CD4-positive, alpha-beta T cell treated with Interleukin-4 for 1 hour (primary cell): ENCODE measurements at regions not wholly inside any gene's neighbourhood (a gene's known extent, or its start where the extent isn't known, plus 50 kb on each side); places are given as distances from the start of the nearest gene placed in this dataset.

ENCODE experiments used
- DNase-seq, 2 donors: peaks; one replicate each; pipeline ENCODE4 v3.0.0-alpha.2; 2020 to 2022

DNA sequence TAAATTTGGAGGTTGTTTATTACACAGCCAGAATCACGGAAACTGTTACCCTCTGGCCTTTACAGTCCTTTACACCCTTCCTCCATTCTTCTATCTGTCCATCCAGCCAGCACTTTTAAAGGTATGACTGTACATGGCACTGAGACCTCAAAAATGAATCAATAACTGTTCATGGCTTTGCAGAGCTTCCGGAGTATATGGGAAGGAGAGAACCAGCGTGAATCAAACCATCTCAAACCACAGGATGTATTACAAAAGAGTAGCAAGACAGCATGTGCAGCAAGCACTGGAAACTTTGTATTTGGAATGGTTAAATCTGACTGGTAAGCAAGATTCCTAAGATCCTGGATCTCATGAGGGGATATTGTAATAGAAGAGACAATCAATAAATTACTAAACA lies 228.5 kb upstream of the CASK start:
- DNase-seq: no peak

DNA sequence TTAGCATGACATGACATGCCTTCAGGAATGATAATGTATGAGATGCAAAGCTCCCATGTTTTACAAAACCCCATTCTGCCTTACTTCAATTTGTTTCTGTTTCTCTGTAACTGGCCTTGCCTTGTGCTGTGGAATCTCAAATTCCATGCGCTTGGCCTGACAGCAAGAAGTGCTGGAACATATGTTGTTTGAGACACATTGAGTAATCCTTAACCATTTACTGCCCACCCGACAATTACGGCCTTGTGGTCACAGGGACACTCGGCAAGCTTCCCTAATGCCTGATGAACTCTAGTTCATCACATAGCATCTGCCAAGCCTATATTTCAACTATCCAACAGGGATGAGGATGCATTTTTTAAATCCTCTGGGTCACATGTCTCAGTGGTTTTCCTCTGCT lies 226.4 kb upstream of the CASK start:
- DNase-seq: no peak

DNA sequence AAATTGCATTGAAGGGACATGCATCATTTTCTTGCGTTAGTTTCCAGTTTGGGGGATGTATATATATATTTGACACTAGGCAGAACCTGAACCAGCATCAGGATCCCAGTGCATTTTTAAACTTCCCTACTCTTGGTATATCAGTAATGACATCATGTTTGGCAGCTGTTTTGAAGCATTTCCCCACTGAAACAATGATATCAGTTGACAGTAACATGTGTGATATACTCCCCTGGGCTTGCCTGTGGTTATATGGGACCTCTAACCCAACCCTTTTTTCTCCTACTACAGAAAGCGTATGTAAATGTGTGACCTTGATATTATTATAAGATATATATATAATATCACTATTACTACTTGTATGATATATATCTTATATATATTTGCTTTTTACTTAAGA lies 225.9 kb upstream of the CASK start:
- DNase-seq: no peak

DNA sequence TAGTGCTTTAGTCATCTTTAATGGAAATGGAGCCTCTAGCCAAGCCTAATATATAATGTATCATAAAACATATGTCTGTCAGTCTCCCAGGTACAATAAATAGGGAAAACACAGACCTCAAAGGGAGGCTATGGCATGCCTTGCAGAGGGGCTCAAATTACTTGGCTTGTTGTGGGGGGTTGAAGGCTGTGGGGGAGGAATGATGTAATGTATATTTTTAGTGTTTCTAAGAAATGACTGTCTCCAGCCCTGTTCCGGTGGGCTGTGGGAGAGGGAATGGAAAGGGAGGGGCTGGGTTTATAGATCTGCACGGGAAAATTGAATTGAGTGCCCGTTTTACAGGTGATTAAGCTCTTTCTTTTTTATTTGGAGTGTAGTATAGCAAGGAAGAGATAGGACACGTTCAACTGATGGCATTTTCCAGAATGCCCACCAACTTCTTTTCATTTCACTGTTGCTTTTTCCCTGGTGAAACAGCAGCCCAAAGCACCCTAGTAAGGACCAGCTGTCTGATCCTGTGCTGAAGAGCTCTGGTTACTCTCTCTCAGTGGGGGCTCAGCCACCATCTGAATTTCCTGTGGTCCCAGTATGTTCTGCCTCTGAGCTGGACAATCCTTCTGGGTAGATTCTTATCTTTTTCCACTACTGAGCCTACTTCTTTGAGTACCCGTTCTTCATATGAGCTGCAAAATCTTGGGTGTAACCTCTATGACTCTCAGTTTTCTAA lies 220.7 kb upstream of the CASK start:
- no peak for DNase-seq

DNA sequence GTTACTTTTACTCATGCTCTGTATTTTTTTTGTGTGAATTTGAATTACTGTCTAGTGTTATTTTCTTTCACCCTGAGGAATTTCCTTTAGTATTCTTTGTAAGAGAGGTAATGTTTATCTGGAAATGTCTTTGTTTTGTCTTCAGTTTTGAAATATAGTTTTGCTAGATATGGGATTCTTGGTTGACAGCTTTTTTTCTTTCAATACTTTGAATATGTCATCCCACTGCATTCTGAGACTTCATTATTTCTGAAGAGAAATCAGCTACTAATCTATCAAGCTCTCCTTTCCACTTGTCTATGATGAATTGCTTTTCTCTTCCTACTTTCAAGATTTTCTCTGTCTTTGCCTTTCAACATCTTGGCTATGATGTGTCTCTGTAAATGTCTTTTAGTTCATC lies 217.0 kb upstream of the CASK start:
- no peak for DNase-seq

DNA sequence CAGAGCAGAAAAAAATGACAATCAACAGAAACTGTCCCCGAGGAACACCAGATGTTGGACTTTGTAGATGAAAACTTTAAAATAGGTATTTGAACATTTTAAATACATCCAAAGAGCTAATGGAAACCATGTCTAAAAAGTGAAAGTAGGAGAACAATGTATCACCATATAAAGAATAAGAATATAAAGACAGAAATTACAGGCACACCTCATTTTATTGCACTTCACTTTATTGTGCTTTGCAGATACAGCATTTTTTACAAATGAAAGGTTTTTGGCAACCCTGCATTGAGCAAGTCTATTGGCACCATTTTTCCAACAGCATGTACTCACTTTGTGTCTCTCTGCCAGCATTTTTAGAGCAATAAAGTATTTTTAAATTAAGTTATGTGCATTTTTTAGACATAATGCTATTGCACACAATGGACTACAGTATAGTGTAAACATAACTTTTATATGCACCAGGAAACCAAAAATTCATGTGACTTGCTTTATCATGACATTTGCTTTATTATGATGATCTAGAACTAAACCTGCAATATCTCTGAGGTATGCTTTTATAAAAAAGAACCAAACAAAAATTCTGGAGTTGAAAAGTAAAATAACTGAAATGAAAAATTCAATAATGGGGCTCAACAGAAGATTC lies 212.4 kb upstream of the CASK start:
- no peak for DNase-seq

DNA sequence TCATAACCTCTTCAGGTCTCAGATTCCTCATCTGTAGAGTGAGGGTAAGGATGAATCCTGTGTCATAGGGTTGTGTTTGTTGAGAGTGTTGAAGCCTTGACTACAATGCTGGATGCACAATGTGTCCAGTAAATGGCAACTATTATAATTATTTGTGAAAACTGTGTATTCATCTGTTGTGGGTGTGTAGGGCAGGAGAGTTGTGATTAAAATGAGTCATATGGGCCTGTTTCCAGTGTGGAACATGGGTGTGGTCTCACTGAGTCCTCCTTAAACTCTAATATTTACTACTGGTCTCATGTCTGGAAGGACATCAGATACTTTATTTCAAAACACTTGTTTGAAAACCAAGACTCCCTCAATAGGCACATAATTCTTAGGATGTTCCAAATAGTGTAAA lies 208.5 kb upstream of the CASK start:
- no peak for DNase-seq

DNA sequence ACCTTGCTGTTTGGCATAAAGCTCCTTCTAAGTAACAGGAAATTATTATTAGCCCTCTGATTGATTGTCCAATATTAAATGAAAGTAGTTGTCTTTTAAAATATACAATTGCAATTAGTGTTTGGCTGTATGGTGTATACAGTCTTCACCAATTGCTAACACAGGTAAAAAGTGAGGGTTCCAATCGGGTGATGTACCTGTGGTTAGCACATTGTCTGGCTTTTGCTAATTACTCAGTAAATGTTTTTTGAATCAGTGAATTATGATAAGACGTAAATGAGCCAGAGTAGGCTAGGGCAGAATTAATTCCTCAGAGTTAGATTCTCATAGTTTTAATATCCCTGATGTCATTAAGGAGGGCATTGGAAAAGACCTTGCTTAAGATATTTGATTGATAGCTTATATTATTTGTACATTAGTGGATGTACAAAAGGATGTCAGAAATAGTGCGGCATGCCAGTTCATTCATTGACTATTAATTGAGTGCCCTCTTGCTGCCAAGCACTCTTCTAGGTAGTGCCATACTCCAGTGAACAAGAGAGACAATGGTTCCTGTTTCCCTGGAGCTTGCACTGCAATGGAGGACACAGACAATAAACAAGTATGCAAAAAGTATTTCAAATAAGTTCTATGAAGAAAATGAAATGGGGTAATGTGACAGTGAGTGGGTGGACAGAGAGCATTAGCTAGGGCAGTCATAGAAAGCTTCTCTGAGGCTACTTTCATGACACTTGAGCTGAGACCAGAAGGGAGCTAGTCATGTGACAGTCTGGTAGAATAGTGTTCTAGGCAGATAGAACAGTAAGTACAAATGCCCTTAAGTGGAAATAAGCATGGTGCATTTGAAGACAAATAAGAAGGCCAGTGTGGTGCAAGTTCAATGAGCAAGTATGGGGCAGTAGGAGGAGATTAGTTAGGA lies 205.9 kb upstream of the CASK start:
- no peak for DNase-seq

DNA sequence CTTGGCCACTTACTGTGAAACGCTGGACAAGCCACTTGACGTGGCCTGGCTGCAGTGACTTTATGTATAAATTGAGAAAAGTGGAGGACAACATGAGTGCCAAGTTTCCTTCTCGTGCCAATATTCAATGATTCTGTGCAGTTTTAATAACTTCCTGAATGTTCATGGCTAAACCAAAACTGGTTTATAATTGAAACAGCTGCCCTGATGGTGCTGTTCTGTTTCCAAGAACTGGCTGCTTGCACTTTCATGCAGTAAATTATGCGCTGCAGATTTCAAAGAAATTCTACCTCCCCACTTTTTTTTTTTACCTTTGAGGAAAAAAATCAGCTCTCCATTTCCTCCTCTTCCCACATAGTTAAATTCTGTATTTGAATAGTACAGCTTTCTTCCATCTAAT lies 205.2 kb upstream of the CASK start:
- DNase-seq: peak in 1 of 2 donors; percentile 12

DNA sequence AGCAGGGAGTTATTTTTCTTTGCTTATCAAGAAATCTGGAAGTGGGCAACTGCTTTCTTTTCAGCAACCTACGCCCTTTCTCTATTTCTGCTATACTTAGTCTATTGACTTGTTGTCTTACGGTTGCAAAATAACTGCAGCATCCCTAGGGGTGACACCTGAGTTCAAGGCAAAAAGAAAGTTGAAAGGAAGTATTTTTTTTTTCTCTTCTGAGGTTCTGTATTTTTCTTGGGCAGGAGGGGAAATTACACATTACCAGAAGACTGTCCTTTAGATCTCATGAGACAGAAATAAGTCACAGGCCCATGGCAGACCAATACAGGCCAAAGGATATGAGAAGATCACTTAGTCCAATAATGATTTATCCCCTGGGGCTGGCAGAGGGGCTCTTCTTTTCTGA lies 204.7 kb upstream of the CASK start:
- DNase-seq: peak in 1 of 2 donors; percentile 32

DNA sequence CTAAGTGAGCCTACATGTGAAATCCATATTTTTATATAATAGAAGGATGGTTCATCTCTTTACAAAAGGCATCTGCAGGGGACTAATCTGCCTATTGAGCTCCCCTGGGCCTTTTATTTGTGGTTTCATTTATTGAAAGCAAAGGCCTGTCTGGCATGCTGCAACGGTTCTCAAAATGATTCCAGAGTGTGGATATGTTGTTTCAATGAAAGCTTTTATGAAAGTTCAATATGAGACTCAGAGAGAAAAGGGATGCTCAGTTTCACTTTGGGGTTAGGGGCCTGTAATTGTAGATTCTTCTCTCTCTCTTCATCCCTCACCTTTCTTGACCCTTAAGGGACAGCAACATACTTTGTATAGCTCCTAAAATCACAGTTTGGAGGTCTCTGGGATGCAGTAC lies 204.2 kb upstream of the CASK start:
- no peak for DNase-seq

DNA sequence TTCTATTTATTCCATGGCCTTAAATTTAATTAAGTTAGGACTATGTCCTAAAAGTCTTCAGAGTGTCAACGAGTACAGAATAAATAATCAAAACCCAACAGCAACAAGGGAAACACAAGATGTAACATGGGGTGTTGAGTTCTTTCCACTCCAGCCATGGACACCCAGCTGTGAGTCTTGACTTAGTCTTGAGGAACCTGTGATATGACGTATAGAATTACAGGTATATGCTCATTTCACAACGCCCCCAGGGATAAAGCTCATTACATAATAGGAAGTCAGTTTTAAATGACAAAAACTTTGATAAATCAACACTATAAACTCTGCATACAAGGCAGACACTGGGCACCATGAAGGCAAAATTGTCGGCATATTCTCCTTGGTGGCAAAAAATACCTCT lies 200.0 kb upstream of the CASK start:
- no peak for DNase-seq

DNA sequence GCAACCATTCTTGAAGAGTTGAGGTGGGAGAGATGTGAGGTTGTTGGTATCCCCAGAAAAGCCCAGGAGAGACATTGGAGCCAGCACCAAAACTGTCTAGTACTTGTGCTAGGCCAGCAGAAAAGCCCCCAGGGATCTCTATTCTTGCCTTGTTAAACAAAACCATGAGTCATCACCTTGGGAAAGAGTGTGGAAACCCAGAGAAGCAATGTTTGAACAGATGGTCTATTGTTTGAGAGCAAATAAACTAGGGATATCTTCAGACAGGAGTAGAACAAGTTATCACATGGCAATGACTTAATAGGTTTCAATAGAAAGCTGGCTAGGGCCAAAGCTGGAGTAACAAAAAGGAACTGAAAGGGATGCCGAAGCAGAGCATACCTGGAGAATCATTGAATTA lies 195.7 kb upstream of the CASK start:
- no peak for DNase-seq

DNA sequence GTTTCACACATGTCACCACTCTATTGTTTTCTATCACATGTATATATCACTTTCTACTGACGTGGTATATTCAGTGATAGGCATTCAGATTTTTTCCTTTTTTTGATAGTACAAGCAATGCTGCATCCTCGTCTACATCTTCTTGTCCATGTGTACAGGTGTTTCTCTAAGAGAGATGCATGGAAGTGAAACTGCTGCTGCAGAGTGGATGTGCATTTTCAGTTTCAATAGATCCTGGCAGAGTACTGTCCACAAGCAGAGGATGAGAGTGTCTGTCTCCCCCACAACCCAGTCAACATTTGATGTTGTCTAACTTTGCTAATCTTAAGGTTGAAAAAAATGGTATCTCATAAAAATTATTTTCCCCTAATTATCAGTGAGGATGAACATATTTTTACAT lies 194.0 kb upstream of the CASK start:
- DNase-seq: no peak

DNA sequence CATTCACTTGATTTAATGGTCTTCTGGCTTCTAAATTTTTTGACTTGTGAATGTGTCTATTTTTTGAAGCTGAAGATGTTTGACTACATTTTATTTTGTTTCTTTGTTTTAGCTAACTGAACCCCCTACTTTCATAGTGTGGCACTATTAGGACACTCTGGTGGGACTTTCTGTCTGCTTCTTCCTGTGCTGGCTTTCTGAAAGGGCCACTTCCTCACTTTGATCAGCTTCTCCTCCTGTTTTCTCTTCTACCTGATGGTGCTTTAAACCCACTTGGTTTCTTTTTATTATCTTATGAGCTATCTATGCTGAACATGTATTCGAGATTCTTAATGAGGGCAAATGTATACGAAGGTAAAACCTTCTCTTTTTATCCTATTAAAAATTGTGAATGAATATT lies 186.1 kb upstream of the CASK start:
- peak in 1 of 2 donors; percentile 5 for DNase-seq

DNA sequence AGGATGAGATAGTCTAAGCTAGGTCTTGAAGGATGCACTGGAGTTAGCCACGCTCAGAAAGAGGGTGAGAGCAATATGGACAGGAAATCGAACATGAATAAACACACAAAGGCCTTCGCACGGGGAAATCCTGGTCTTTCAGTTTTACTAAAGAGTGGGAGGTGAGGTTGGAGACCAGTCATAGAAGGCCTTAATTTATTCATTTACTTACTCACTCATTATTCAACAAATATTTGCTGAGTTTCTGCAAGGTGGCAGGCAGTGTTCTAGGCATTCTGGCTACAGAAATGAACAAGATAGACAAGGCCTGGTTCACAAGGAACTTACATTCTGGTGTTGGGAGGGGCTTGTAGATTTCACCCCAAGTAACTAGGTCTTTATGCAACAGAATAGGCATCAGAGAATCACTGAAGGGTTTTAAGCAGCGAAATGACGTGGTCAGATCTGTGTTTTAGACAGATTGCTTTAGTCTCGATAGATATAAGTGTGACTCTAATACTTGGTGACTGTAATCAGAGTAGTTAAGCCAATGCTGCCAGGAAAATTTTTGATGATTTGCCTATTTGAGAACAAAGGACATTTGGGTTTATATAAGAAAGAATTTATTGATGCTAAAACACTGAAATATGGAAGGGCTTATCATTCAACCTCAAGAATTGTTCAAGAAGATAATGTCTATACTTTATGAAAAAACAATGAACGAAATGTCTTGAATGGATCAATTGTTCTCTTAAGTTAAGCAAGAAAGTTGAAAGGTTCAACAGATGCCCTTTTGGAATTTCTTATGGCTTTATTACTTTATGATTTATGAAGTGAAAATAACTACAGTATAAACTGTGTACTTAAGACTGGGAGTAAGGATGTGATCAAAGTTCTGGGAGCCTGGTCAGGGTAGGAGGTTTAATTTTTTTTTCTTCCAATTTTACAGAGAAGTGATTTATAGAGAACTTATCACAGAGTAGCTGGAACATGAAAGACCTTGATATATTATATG lies 184.4 kb upstream of the CASK start:
- DNase-seq: no peak

DNA sequence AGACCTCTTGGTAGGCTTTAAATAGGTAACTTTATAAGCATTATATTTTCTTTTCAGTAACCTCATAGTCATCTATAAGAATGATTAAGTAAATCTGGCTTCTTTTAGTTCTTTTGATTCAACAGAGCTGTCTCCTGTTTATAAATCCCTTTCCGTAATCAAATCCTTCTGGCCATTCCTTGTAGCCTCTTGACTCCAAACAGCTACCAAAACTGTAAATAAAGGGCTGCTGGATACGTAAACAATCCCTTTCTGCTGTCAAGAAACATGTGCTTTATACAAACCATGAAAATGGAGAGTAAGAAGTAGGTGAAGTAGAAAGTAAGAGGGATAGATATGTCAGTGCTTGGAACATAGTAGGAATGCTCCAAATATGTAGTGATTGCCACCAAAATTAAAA lies 183.2 kb upstream of the CASK start:
- no peak for DNase-seq

DNA sequence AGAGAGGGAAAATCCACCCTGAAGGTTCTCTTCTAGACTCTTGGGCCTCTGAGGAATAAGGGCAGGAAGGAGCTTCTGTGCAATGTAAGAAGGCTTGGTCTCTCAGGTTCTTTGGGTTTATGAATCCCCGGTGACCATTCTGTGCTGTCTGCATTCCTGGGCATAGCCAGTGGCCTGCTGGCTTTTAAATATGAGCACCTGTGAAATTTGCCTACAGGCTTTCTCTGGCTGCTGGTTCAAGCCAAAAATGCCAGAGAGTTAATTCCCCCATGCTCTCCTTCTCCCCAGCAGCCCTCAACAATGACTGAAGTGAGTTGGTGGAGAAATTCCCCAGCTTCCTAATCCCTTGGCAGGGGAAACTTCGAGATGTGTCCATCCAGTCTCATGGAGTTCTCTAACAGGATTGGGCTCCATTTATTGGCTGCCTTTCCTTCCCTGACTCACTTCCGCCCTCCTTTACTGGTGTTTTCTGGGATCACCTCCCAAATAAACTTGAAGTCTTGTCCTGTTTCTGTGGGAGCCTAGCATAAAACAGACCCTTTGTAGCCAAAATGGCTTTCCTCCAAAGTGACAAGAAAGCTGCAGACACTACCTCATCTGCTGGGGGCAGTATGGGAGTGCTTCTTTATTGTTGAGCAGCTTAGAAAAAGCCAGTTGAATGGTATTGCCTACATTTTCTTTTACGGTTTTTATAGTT lies 179.4 kb upstream of the CASK start:
- DNase-seq: no peak

DNA sequence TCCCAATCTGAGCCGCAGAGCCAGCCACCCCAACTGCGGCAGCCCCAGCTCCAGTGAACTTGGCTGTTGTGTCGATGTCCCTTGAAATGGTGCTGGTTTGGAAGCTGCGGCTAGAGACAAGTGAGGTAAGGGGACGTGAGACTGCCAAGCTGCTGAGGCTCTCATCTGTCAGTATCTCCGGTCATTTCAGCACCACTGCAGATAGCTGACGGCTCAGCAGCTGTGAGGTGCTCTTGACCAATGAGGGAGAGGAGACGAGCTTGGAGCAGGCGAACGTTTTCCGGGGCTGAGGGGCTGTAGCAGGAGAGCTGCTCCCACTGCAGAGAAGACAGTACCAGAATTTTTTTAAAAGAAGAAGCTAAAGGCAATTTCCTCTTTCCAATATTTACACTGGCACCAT lies 175.5 kb upstream of the CASK start:
- no peak for DNase-seq

DNA sequence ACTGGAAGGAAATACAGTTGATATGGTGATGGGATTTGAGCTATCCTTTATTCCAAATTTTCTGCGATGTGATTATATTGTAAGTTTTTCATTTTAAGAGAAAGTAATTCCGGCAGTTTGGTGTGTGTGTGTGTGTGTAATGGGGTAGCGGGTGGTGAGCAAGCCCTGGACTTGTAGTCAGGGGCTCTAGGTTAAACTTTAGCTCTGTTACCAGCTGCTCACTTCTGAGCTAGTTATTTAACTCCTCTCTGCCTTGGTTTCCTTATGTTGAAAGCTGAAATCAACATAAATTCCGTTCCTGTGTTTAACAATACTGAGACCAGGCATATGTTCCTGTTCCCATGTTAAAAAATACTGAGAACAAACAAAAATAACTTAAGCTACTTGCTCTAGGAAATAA lies 174.1 kb upstream of the CASK start:
- no peak for DNase-seq

DNA sequence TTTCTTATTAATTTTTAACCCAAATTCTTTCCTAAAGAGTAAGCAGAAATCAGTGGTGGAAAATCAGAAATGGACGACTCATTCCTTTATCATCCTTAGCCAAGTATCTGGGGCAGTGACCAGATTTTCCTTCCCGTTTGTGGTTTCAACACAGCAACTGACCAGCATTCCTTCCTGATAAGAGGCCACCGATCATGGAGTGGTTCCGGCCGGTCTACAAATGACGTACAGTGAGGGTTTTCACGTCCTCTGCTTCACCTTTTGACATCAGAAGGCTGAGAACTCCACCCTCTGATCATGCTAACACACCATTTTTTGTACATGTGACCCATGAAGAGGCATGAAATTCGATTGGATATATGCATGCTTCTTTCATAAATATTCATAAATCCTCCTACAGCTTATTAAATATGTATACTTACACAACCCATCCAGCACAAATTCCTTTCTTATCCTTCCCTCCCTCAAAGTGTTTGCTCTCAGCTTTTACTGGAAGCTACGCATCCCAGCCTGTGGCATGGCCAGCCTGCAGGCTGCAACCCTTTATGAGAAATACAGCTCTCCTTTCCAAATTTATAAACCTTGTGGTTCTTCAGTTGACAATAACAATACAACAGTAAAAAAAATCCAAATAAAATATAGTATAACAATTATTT lies 173.0 kb upstream of the CASK start:
- no peak for DNase-seq
